Keratinocyte (primary cell): ENCODE measurements at regions not wholly inside any gene's neighbourhood (a gene's known extent, or its start where the extent isn't known, plus 50 kb on each side); places are given as distances from the start of the nearest gene placed in this dataset.

Experiments used
- DNase-seq: peaks from one replicate; pipeline ENCODE4 v3.0.0-alpha.2; 2011; ENCODE audit warnings: low read depth, missing footprints, low spot score
- FAIRE-seq: peaks from 2 replicates; lab custom pipeline; 2011; peaks lifted over from hg19 to GRCh38; lab: Jason Lieb, UNC
- H2AFZ ChIP-seq: 2 replicates; pipeline ENCODE4 v1.6.0; 2012; ENCODE audit warnings: low read length, control low read depth, inconsistent platforms; ENCODE audit not compliant: control insufficient read depth
- H3K27ac ChIP-seq: 2 replicates; pipeline ENCODE4 v1.5.1; 2011; ENCODE audit warnings: low read length; ENCODE audit not compliant: control insufficient read depth, insufficient read depth
- H3K27me3 ChIP-seq: 3 replicates; pipeline ENCODE4 v1.6.0; 2011; ENCODE audit warnings: low read length; ENCODE audit not compliant: control insufficient read depth, insufficient read depth; ENCODE audit errors: extremely low read depth
- H3K36me3 ChIP-seq, 2 experiments: 2 replicates in 1 of 2; 3 replicates in 1 of 2; pipeline ENCODE4 v1.5.1; 2011; ENCODE audit warnings: low read length in 2 of 2, mild to moderate bottlenecking in 1 of 2; ENCODE audit not compliant: control insufficient read depth in 2 of 2, insufficient read depth in 2 of 2; ENCODE audit errors: extremely low read depth in 1 of 2
- H3K4me1 ChIP-seq: 3 replicates; pipeline ENCODE4 v1.5.1; 2011; ENCODE audit warnings: low read length; ENCODE audit not compliant: control insufficient read depth, insufficient read depth; ENCODE audit errors: extremely low read depth
- H3K4me2 ChIP-seq: 3 replicates; pipeline ENCODE4 v1.6.0; 2011; ENCODE audit warnings: low read depth, low read length; ENCODE audit not compliant: control insufficient read depth, insufficient read depth; ENCODE audit errors: extremely low read depth
- H3K4me3 ChIP-seq, 3 experiments: fragments of 200-600 bp in 1 of 3; sonication (generic) in 1 of 3; 2 replicates in 2 of 3; 3 replicates in 1 of 3; pipeline ENCODE4 v1.5.1; 2011 to 2016; ENCODE audit warnings: low read length in 3 of 3, mild to moderate bottlenecking in 3 of 3, control low read depth in 2 of 3, inconsistent platforms in 1 of 3, low read depth in 1 of 3, mixed read lengths in 1 of 3, mixed run types in 1 of 3, moderate library complexity in 1 of 3; ENCODE audit not compliant: control insufficient read depth in 2 of 3, insufficient read depth in 2 of 3; ENCODE audit errors: extremely low read depth in 1 of 3
- H3K79me2 ChIP-seq: 2 replicates; pipeline ENCODE4 v1.6.0; 2012; ENCODE audit warnings: low read length; ENCODE audit not compliant: control insufficient read depth, insufficient read depth
- H3K9ac ChIP-seq: 3 replicates; pipeline ENCODE4 v1.6.0; 2011; ENCODE audit warnings: low read length; ENCODE audit not compliant: control insufficient read depth, insufficient read depth; ENCODE audit errors: extremely low read depth
- H3K9me1 ChIP-seq: 3 replicates; pipeline ENCODE4 v1.6.0; 2011; ENCODE audit warnings: low read length; ENCODE audit not compliant: control insufficient read depth, insufficient read depth; ENCODE audit errors: extremely low read depth
- H3K9me3 ChIP-seq: 2 replicates; pipeline ENCODE4 v1.5.1; 2012; ENCODE audit warnings: low read depth, low read length; ENCODE audit not compliant: control insufficient read depth
- H4K20me1 ChIP-seq: 3 replicates; pipeline ENCODE4 v1.6.0; 2011; ENCODE audit warnings: low read length; ENCODE audit not compliant: control insufficient read depth, insufficient read depth; ENCODE audit errors: extremely low read depth
- CTCF ChIP-seq, 3 experiments: IDR thresholded peaks in 1 of 3; conservative IDR thresholded peaks in 1 of 3; optimal IDR thresholded peaks in 1 of 3; 2 replicates in 2 of 3; 3 replicates in 1 of 3; pipeline versions ENCODE3 to v1.5.1; 2011; ENCODE audit warnings: low read length in 3 of 3, mild to moderate bottlenecking in 3 of 3, moderate library complexity in 2 of 3, control low read depth in 1 of 3, inconsistent platforms in 1 of 3; ENCODE audit not compliant: insufficient read depth in 2 of 3; ENCODE audit errors: extremely low read depth in 1 of 3
- EZH2 ChIP-seq: IDR thresholded peaks from one replicate; pipeline ENCODE4 v1.6.1; 2012; ENCODE audit warnings: inconsistent platforms, mild to moderate bottlenecking, low read length, moderate library complexity
- dilution Hi-C: fragments of 300-500 bp; cut with MboI; formaldehyde crosslinking; loops from one replicate; pipeline ENCODE4 v1.7.0; 2020; ENCODE audit warnings: low sequenced_read_pairs; ENCODE audit not compliant: extremely low pct_ligation_motif_present

- no peak overlapping the region for H3K27ac ChIP-seq
- peaks cover 17% of the 10 kb centered on the region for H3K4me1 ChIP-seq
- no peak overlapping the region for H2AFZ ChIP-seq
- no peak overlapping the region for H3K9ac ChIP-seq
- no peaks in the 10 kb centered on the region for H3K9me3 ChIP-seq
- FAIRE-seq (no peak), DNase-seq (no peak)
- dilution Hi-C loops: no loop called here
- no peak overlapping the region for H3K4me2 ChIP-seq
- no peak for TF ChIP-seq CTCF (optimal IDR thresholded peaks at IDR 0.05 in 1 of 3, IDR thresholded peaks at IDR 0.05 in 1 of 3, conservative IDR thresholded peaks at IDR 0.05 in 1 of 3; ENCODE audit: extremely low read depth in 1 of 3, insufficient read depth in 2 of 3, low read length in 3 of 3)
- TF ChIP-seq EZH2: no peak
- no peaks in the 10 kb centered on the region for H3K36me3 ChIP-seq
- H3K27me3 ChIP-seq: peaks cover 7% of the 10 kb centered on the region
- H3K79me2 ChIP-seq: no peaks in the 10 kb centered on the region
- H3K4me3 ChIP-seq: no peak overlapping the region
- peaks cover 2% of the 10 kb centered on the region for H3K9me1 ChIP-seq
- no peaks in the 10 kb centered on the region for H4K20me1 ChIP-seq
These were observed 83.2 kb downstream of the BUD13 start for GRCh38 chr11:116689413-116690127.

GRCh38 chr11:116688202-116688540 lies 84.6 kb downstream of the BUD13 start:
- Histone ChIP-seq H3K79me2 (no peaks in the 10 kb centered on the region), H3K36me3 (no peaks in the 10 kb centered on the region), H3K9me1 (no peaks in the 10 kb centered on the region), H3K27ac (no peak overlapping the region), H3K4me2 (no peak overlapping the region), H3K4me1 (peaks cover 5% of the 10 kb centered on the region), H4K20me1 (no peaks in the 10 kb centered on the region), H3K9me3 (no peaks in the 10 kb centered on the region), H2AFZ (no peak overlapping the region), H3K27me3 (peaks cover 7% of the 10 kb centered on the region), H3K4me3 (no peak overlapping the region), H3K9ac (no peak overlapping the region)
- no peak for TF ChIP-seq CTCF (optimal IDR thresholded peaks at IDR 0.05 in 1 of 3, IDR thresholded peaks at IDR 0.05 in 1 of 3, conservative IDR thresholded peaks at IDR 0.05 in 1 of 3; ENCODE audit: extremely low read depth in 1 of 3, insufficient read depth in 2 of 3, low read length in 3 of 3)
- no peak for TF ChIP-seq EZH2
- dilution Hi-C loops: no loop called here
- no peak for FAIRE-seq
- no peak for DNase-seq
